ENCODE measurements at regions not wholly inside any gene's neighbourhood (a gene's known extent, or its start where the extent isn't known, plus 50 kb on each side); places are given as distances from the start of the nearest gene placed in this dataset.

GRCh38 chr2:728165-728564 is 51.0 kb upstream of the TMEM18 start:
- H3K4me1 ChIP-seq (ENCODE audit: control insufficient read depth, insufficient read depth, low read length) = no peaks in the 10 kb centered on the region
- H3K27ac ChIP-seq (ENCODE audit: low read length) = no peak overlapping the region
- H3K9me3 ChIP-seq (ENCODE audit: control insufficient read depth, insufficient read depth, low read depth, low read length) = no peaks in the 10 kb centered on the region
- BruUV-seq (replicated peaks) = no TSS peak
- intact Hi-C loops (cut with micrococcal nuclease; ENCODE audit: unreplicated experiment) = no loop called here
- in situ Hi-C loops (cut with HindIII; ENCODE audit: low pct_unique_long_range_greater_than_20kb, low sequenced_read_pairs) = no loop called here
- no peak overlapping the region for H3K4me3 ChIP-seq (ENCODE audit: low read depth in 2 of 2, low read length in 2 of 2)
- POLR2A ChIA-PET = no interaction called here
- TF ChIP-seq, protein P1, sequence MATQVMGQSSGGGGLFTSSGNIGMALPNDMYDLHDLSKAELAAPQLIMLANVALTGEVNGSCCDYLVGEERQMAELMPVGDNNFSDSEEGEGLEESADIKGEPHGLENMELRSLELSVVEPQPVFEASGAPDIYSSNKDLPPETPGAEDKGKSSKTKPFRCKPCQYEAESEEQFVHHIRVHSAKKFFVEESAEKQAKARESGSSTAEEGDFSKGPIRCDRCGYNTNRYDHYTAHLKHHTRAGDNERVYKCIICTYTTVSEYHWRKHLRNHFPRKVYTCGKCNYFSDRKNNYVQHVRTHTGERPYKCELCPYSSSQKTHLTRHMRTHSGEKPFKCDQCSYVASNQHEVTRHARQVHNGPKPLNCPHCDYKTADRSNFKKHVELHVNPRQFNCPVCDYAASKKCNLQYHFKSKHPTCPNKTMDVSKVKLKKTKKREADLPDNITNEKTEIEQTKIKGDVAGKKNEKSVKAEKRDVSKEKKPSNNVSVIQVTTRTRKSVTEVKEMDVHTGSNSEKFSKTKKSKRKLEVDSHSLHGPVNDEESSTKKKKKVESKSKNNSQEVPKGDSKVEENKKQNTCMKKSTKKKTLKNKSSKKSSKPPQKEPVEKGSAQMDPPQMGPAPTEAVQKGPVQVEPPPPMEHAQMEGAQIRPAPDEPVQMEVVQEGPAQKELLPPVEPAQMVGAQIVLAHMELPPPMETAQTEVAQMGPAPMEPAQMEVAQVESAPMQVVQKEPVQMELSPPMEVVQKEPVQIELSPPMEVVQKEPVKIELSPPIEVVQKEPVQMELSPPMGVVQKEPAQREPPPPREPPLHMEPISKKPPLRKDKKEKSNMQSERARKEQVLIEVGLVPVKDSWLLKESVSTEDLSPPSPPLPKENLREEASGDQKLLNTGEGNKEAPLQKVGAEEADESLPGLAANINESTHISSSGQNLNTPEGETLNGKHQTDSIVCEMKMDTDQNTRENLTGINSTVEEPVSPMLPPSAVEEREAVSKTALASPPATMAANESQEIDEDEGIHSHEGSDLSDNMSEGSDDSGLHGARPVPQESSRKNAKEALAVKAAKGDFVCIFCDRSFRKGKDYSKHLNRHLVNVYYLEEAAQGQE (IDR thresholded peaks at IDR 0.05; ENCODE audit: insufficient read depth in 1 of 2, low read depth in 2 of 2, low read length in 1 of 2) = no peak
- TF ChIP-seq SIN3A (IDR thresholded peaks at IDR 0.05; ENCODE audit: borderline replicate concordance, insufficient read depth, low read depth, low read length) (no peak), TCF7L2 (IDR thresholded peaks at IDR 0.05; ENCODE audit: low read depth, low read length) (no peak), POLR2AphosphoS5 (IDR thresholded peaks at IDR 0.05; ENCODE audit: low read depth, low read length) (no peak), CTCF (IDR thresholded peaks at IDR 0.05) (no peak)
- DNase-seq (ENCODE audit: low read depth, low spot score) (no peak), ATAC-seq (no peak)
- no peaks in the 10 kb centered on the region for H3K27me3 ChIP-seq (ENCODE audit: control insufficient read depth, insufficient read depth, low read length)
- H3K36me3 ChIP-seq (ENCODE audit: control insufficient read depth, insufficient read depth, low read length) = no peaks in the 10 kb centered on the region
- CTCF ChIA-PET = no interaction called here

- intact Hi-C loops (cut with micrococcal nuclease; ENCODE audit: unreplicated experiment) (no loop called here), in situ Hi-C loops (cut with HindIII; ENCODE audit: low pct_unique_long_range_greater_than_20kb, low sequenced_read_pairs) (no loop called here)
- Histone ChIP-seq H3K4me1 (ENCODE audit: control insufficient read depth, insufficient read depth, low read length) (no peaks in the 10 kb centered on the region), H3K4me3 (ENCODE audit: low read depth in 2 of 2, low read length in 2 of 2) (no peak overlapping the region), H3K27ac (ENCODE audit: low read length) (no peak overlapping the region), H3K27me3 (ENCODE audit: control insufficient read depth, insufficient read depth, low read length) (no peaks in the 10 kb centered on the region), H3K36me3 (ENCODE audit: control insufficient read depth, insufficient read depth, low read length) (no peaks in the 10 kb centered on the region), H3K9me3 (ENCODE audit: control insufficient read depth, insufficient read depth, low read depth, low read length) (no peaks in the 10 kb centered on the region)
- no peak for ATAC-seq
- DNase-seq (ENCODE audit: low read depth, low spot score) = no peak
- CTCF ChIA-PET = interaction anchor here (0.6 kb wide), 1 partner anchor 196 kb away, joined by 6 read pairs; no protein-coding TSS in a partner anchor
- TF ChIP-seq TCF7L2 (IDR thresholded peaks at IDR 0.05; ENCODE audit: low read depth, low read length) (no peak), CTCF (IDR thresholded peaks at IDR 0.05) (no peak), POLR2AphosphoS5 (IDR thresholded peaks at IDR 0.05; ENCODE audit: low read depth, low read length) (no peak), SIN3A (IDR thresholded peaks at IDR 0.05; ENCODE audit: borderline replicate concordance, insufficient read depth, low read depth, low read length) (no peak)
- TF ChIP-seq, protein P1 (IDR thresholded peaks at IDR 0.05; ENCODE audit: insufficient read depth in 1 of 2, low read depth in 2 of 2, low read length in 1 of 2) = no peak
- POLR2A ChIA-PET = no interaction called here
- no TSS peak for BruUV-seq (replicated peaks)
Measured at GRCh38 chr2:727071-727470, 49.9 kb upstream of the TMEM18 start.
